ENCODE measurements at regions not wholly inside any gene's neighbourhood (a gene's known extent, or its start where the extent isn't known, plus 50 kb on each side); places are given as distances from the start of the nearest gene placed in this dataset.

GRCh38 chr18:27240383-27240782 is 55.3 kb upstream of the CHST9 start:
- TF ChIP-seq CTCF (IDR thresholded peaks at IDR 0.05) (no peak), EP300 (IDR thresholded peaks at IDR 0.05) (no peak)
